ENCODE measurements at regions not wholly inside any gene's neighbourhood (a gene's known extent, or its start where the extent isn't known, plus 50 kb on each side); places are given as distances from the start of the nearest gene placed in this dataset.

DNA sequence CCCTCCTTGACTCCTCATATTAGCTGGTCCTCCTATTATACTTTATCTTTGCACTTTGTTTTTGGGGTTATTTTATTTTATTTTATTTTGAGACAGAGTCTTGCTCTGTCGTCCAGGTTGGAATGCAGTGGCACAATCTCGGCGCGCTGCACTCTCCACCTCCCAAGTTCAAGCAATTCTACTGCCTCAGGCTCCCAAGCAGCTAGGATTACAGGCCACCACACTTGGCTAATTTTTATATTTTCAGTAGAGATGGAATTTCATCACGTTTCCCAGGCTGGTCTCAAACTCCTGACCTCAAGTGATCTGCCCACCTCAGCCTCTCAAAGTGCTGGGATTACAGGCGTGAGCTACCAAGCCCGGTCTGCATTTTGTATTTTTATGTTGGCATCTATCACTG lies 126.7 kb downstream of the FOXB1 start:
- no peaks in the 10 kb centered on the region for H3K79me2 ChIP-seq (ENCODE audit: low read depth)
- no peaks in the 10 kb centered on the region for H3K9me3 ChIP-seq (ENCODE audit: low read depth)
- DNase-seq (ENCODE audit: low spot score), result no peak
- H3F3A ChIP-seq (ENCODE audit: low read depth), result peaks cover 11% of the 10 kb centered on the region
- peaks cover 29% of the 10 kb centered on the region for H3K4me1 Mint-ChIP-seq
- H3K27me3 ChIP-seq, result no peaks in the 10 kb centered on the region
- no peak overlapping the region for H3K27ac ChIP-seq
- no peak overlapping the region for H3K9ac ChIP-seq
- no peaks in the 10 kb centered on the region for H3K36me3 Mint-ChIP-seq
- H3K4me2 ChIP-seq, result no peak overlapping the region
- H3K27me3 Mint-ChIP-seq (ENCODE audit: insufficient read depth, low read depth), result peaks cover 14% of the 10 kb centered on the region
- TF ChIP-seq EZH2 (IDR thresholded peaks at IDR 0.05) (no peak), EZH2phosphoT487 (IDR thresholded peaks at IDR 0.05) (no peak)
- TF ChIP-seq, protein P1, sequence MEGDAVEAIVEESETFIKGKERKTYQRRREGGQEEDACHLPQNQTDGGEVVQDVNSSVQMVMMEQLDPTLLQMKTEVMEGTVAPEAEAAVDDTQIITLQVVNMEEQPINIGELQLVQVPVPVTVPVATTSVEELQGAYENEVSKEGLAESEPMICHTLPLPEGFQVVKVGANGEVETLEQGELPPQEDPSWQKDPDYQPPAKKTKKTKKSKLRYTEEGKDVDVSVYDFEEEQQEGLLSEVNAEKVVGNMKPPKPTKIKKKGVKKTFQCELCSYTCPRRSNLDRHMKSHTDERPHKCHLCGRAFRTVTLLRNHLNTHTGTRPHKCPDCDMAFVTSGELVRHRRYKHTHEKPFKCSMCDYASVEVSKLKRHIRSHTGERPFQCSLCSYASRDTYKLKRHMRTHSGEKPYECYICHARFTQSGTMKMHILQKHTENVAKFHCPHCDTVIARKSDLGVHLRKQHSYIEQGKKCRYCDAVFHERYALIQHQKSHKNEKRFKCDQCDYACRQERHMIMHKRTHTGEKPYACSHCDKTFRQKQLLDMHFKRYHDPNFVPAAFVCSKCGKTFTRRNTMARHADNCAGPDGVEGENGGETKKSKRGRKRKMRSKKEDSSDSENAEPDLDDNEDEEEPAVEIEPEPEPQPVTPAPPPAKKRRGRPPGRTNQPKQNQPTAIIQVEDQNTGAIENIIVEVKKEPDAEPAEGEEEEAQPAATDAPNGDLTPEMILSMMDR (IDR thresholded peaks at IDR 0.05), result no peak
- H3K36me3 ChIP-seq, result no peaks in the 10 kb centered on the region
- no peak overlapping the region for H3K4me3 Mint-ChIP-seq
- H2AFZ ChIP-seq (replicated peaks), result no peak overlapping the region
- H4K20me1 ChIP-seq (ENCODE audit: low read depth), result no peaks in the 10 kb centered on the region
- no peak overlapping the region for H3K27ac Mint-ChIP-seq
- H3K4me1 ChIP-seq, result peaks cover 30% of the 10 kb centered on the region
- no peaks in the 10 kb centered on the region for H3K9me3 Mint-ChIP-seq
- no peak overlapping the region for H3K4me3 ChIP-seq

DNA sequence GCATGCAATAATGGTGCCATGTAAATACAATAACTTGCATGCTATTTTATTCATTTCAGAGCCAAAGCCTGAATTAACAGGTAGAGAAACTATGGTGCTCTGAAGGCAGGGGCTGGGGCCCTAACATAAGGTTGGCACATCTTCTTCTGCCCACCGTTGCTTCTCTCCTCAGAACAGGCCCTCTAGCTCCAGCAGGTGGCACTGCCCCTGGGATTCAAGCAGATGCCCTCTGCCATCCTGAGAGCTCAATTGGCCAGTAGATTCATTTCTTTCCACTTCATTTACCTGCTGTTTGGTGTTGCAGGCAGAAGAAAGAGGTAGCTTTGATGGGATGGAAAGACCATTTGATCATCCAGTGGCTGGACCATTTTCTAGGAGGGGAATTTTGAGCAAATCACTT lies 130.5 kb downstream of the FOXB1 start:
- Histone ChIP-seq H3K4me1 (peaks cover 17% of the 10 kb centered on the region), H3K36me3 (no peaks in the 10 kb centered on the region), H3K4me2 (no peak overlapping the region), H2AFZ (replicated peaks) (no peak overlapping the region), H3K27me3 (no peaks in the 10 kb centered on the region), H3K79me2 (ENCODE audit: low read depth) (no peaks in the 10 kb centered on the region), H3K9ac (no peak overlapping the region), H3K27ac (no peak overlapping the region), H3F3A (ENCODE audit: low read depth) (no peaks in the 10 kb centered on the region), H4K20me1 (ENCODE audit: low read depth) (no peaks in the 10 kb centered on the region), H3K9me3 (ENCODE audit: low read depth) (no peaks in the 10 kb centered on the region), H3K4me3 (no peak overlapping the region)
- no peak for DNase-seq (ENCODE audit: low spot score)
- H3K4me3 Mint-ChIP-seq, result no peak overlapping the region
- H3K27ac Mint-ChIP-seq, result no peak overlapping the region
- no peaks in the 10 kb centered on the region for H3K36me3 Mint-ChIP-seq
- H3K27me3 Mint-ChIP-seq (ENCODE audit: insufficient read depth, low read depth), result peaks cover 4% of the 10 kb centered on the region
- peaks cover 19% of the 10 kb centered on the region for H3K4me1 Mint-ChIP-seq
- no peaks in the 10 kb centered on the region for H3K9me3 Mint-ChIP-seq
- TF ChIP-seq EZH2phosphoT487 (IDR thresholded peaks at IDR 0.05), result no peak
- TF ChIP-seq, protein P1 (IDR thresholded peaks at IDR 0.05), result peak; percentile 11
- no peak for TF ChIP-seq EZH2 (IDR thresholded peaks at IDR 0.05)

DNA sequence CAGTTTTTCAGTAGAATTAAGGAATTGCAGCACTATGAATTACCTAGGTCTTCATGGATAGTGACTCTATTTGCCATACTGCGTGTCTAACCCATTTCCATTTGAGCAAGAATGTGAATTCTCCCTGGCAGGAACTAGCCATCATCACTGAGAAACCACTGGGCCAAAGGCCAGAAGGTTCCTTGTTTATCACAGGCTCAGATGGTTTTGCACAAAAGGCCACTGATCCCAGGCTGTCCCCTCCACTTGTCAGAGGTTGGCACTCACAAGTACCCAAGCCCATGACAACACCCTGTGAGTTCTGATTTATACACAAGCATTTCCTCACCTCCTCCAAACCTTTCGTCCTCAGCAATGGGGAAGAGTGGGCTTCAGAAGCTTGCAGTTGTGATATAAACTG lies 131.8 kb downstream of the FOXB1 start:
- peaks cover 2% of the 10 kb centered on the region for H3K9me3 Mint-ChIP-seq
- peaks cover 4% of the 10 kb centered on the region for H3K27me3 Mint-ChIP-seq (ENCODE audit: insufficient read depth, low read depth)

More for the DNA sequence above, 131.8 kb downstream of the FOXB1 start:
- Histone ChIP-seq H3K27ac (no peak overlapping the region), H3K4me1 (peaks cover 16% of the 10 kb centered on the region), H3K4me3 (no peak overlapping the region), H3K27me3 (no peaks in the 10 kb centered on the region), H3K79me2 (ENCODE audit: low read depth) (no peaks in the 10 kb centered on the region), H2AFZ (replicated peaks) (no peak overlapping the region), H4K20me1 (ENCODE audit: low read depth) (no peaks in the 10 kb centered on the region), H3K4me2 (no peak overlapping the region), H3F3A (ENCODE audit: low read depth) (no peaks in the 10 kb centered on the region), H3K9me3 (ENCODE audit: low read depth) (no peaks in the 10 kb centered on the region), H3K36me3 (no peaks in the 10 kb centered on the region), H3K9ac (no peak overlapping the region)
- no peak overlapping the region for H3K27ac Mint-ChIP-seq
- peaks cover 19% of the 10 kb centered on the region for H3K4me1 Mint-ChIP-seq
- H3K4me3 Mint-ChIP-seq, result no peak overlapping the region
- DNase-seq (ENCODE audit: low spot score), result no peak
- no peaks in the 10 kb centered on the region for H3K36me3 Mint-ChIP-seq
- TF ChIP-seq, protein P1 (IDR thresholded peaks at IDR 0.05), result no peak
- no peak for TF ChIP-seq EZH2 (IDR thresholded peaks at IDR 0.05)
- TF ChIP-seq EZH2phosphoT487 (IDR thresholded peaks at IDR 0.05), result no peak

Measured in neural progenitor cell (in vitro differentiated cells).